GM12878 (cell line): ENCODE measurements at regions not wholly inside any gene's neighbourhood (a gene's known extent, or its start where the extent isn't known, plus 50 kb on each side); places are given as distances from the start of the nearest gene placed in this dataset.

Source experiments
- CREM ChIP-seq: IDR thresholded peaks from 2 replicates; pipeline ENCODE4 v1.6.1; 2014; ENCODE audit warnings: antibody characterized with exemption, low read depth
- POLR2A ChIP-seq: IDR thresholded peaks from 2 replicates; pipeline ENCODE4 v1.6.1; 2011; ENCODE audit warnings: low read depth, mild to moderate bottlenecking, low read length
- SP1 ChIP-seq: IDR thresholded peaks from one replicate; pipeline ENCODE4 v1.6.1; 2011; ENCODE audit warnings: low read depth, low read length
- TF ChIP-seq, protein P1 (sequence below), 3 experiments: IDR thresholded peaks in 2 of 3; conservative IDR thresholded peaks in 1 of 3; 2 replicates each; pipeline ENCODE4 v1.5.1; 2011; ENCODE audit warnings: low read depth in 3 of 3, low read length in 3 of 3, mild to moderate bottlenecking in 3 of 3, control low read depth in 2 of 3, moderate library complexity in 2 of 3, inconsistent platforms in 1 of 3, mixed read lengths in 1 of 3; ENCODE audit not compliant: control insufficient read depth in 2 of 3, insufficient read depth in 1 of 3; ENCODE audit errors: extremely low read depth in 1 of 3

DNA sequence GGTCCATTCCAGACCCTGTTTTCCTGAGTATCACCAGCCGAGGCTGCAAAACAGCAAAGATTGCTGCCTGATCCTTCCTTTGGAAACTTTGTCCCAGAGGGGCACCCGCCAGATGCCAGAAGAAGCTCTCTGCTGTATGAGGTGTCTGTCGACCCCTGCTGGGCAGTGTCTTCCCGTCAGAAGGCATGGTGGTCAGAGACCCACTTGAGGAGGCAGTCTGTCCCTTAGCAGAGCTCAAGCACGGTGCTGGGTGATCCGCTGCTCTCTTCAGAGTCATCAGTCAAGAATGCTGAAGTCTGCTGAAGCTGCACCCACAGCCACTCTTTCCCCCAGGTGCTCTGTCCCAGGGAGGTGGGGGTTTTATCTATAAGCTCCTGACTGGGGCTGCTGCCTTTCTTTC lies 1121.2 kb downstream of the NSUN3 start:
- TF ChIP-seq SP1 (no peak), POLR2A (no peak), CREM (no peak)
- TF ChIP-seq, protein P1, sequence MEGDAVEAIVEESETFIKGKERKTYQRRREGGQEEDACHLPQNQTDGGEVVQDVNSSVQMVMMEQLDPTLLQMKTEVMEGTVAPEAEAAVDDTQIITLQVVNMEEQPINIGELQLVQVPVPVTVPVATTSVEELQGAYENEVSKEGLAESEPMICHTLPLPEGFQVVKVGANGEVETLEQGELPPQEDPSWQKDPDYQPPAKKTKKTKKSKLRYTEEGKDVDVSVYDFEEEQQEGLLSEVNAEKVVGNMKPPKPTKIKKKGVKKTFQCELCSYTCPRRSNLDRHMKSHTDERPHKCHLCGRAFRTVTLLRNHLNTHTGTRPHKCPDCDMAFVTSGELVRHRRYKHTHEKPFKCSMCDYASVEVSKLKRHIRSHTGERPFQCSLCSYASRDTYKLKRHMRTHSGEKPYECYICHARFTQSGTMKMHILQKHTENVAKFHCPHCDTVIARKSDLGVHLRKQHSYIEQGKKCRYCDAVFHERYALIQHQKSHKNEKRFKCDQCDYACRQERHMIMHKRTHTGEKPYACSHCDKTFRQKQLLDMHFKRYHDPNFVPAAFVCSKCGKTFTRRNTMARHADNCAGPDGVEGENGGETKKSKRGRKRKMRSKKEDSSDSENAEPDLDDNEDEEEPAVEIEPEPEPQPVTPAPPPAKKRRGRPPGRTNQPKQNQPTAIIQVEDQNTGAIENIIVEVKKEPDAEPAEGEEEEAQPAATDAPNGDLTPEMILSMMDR (IDR thresholded peaks at IDR 0.05 in 2 of 3, conservative IDR thresholded peaks at IDR 0.05 in 1 of 3; ENCODE audit: control insufficient read depth in 2 of 3, extremely low read depth in 1 of 3, insufficient read depth in 1 of 3, low read depth in 3 of 3, low read length in 3 of 3) = no peak
